ENCODE measurements at regions not wholly inside any gene's neighbourhood (a gene's known extent, or its start where the extent isn't known, plus 50 kb on each side); places are given as distances from the start of the nearest gene placed in this dataset.

GRCh38 chr10:100625816-100626215 is 90.1 kb downstream of the HIF1AN start:
- no peak overlapping the region for H3K4me3 ChIP-seq (ENCODE audit: low read length)
- H3K27ac ChIP-seq (ENCODE audit: low read length): no peak overlapping the region
- no peaks in the 10 kb centered on the region for H3K9me2 ChIP-seq (ENCODE audit: insufficient read depth, low read length)
- no peak overlapping the region for H3K4me2 ChIP-seq (ENCODE audit: low read length)
- no peaks in the 10 kb centered on the region for H3K79me2 ChIP-seq (replicated peaks; ENCODE audit: insufficient read depth, low read length)
- TF ChIP-seq SMC3 (conservative IDR thresholded peaks at IDR 0.05; ENCODE audit: poor library complexity): no peak
- no peak for TF ChIP-seq TAF1 (IDR thresholded peaks at IDR 0.05; ENCODE audit: low read depth)
- no peak for TF ChIP-seq EZH2 (IDR thresholded peaks at IDR 0.05; ENCODE audit: borderline replicate concordance, insufficient read depth, low read length, poor library complexity, severe bottlenecking)
- TF ChIP-seq EP300 (conservative IDR thresholded peaks at IDR 0.05; ENCODE audit: poor library complexity, severe bottlenecking): no peak
- TF ChIP-seq RAD21 (conservative IDR thresholded peaks at IDR 0.05): no peak
- TF ChIP-seq POLR2AphosphoS5 (IDR thresholded peaks at IDR 0.05): no peak
- TF ChIP-seq MXI1 (conservative IDR thresholded peaks at IDR 0.05; ENCODE audit: poor library complexity, severe bottlenecking): no peak
- TF ChIP-seq REST (IDR thresholded peaks at IDR 0.05; ENCODE audit: borderline replicate concordance): no peak
- TF ChIP-seq CTCF (IDR thresholded peaks at IDR 0.05; ENCODE audit: poor library complexity, severe bottlenecking): no peak
- no peaks in the 10 kb centered on the region for H4K20me1 ChIP-seq (ENCODE audit: insufficient read depth)
- no peaks in the 10 kb centered on the region for H3F3A ChIP-seq (ENCODE audit: insufficient read depth, low read length, poor library complexity, severe bottlenecking)
- no peak overlapping the region for H2AFZ ChIP-seq (ENCODE audit: low read depth, low read length)
- no peak overlapping the region for H3K9ac ChIP-seq (ENCODE audit: low read length)
- H3K36me3 ChIP-seq (ENCODE audit: insufficient read depth, low read length): no peaks in the 10 kb centered on the region
- no peaks in the 10 kb centered on the region for H3K9me3 ChIP-seq (ENCODE audit: low read length)
- peaks cover 15% of the 10 kb centered on the region for H3K27me3 ChIP-seq (ENCODE audit: insufficient read depth, low read depth, low read length)

- Histone ChIP-seq H3K4me2 (ENCODE audit: low read length) (no peak overlapping the region), H3K79me2 (replicated peaks; ENCODE audit: insufficient read depth, low read length) (no peaks in the 10 kb centered on the region), H3F3A (ENCODE audit: insufficient read depth, low read length, poor library complexity, severe bottlenecking) (no peaks in the 10 kb centered on the region), H4K20me1 (ENCODE audit: insufficient read depth) (no peaks in the 10 kb centered on the region), H3K36me3 (ENCODE audit: insufficient read depth, low read length) (no peaks in the 10 kb centered on the region), H3K9me3 (ENCODE audit: low read length) (no peaks in the 10 kb centered on the region), H3K9me2 (ENCODE audit: insufficient read depth, low read length) (no peaks in the 10 kb centered on the region), H3K4me3 (ENCODE audit: low read length) (no peak overlapping the region), H3K27me3 (ENCODE audit: insufficient read depth, low read depth, low read length) (peaks cover 13% of the 10 kb centered on the region), H3K9ac (ENCODE audit: low read length) (no peak overlapping the region), H2AFZ (ENCODE audit: low read depth, low read length) (no peak overlapping the region), H3K27ac (ENCODE audit: low read length) (no peak overlapping the region)
- TF ChIP-seq TAF1 (IDR thresholded peaks at IDR 0.05; ENCODE audit: low read depth): no peak
- TF ChIP-seq SMC3 (conservative IDR thresholded peaks at IDR 0.05; ENCODE audit: poor library complexity): no peak
- TF ChIP-seq REST (IDR thresholded peaks at IDR 0.05; ENCODE audit: borderline replicate concordance): no peak
- TF ChIP-seq EZH2 (IDR thresholded peaks at IDR 0.05; ENCODE audit: borderline replicate concordance, insufficient read depth, low read length, poor library complexity, severe bottlenecking): no peak
- no peak for TF ChIP-seq EP300 (conservative IDR thresholded peaks at IDR 0.05; ENCODE audit: poor library complexity, severe bottlenecking)
- no peak for TF ChIP-seq POLR2AphosphoS5 (IDR thresholded peaks at IDR 0.05)
- no peak for TF ChIP-seq RAD21 (conservative IDR thresholded peaks at IDR 0.05)
- TF ChIP-seq CTCF (IDR thresholded peaks at IDR 0.05; ENCODE audit: poor library complexity, severe bottlenecking): no peak
- TF ChIP-seq MXI1 (conservative IDR thresholded peaks at IDR 0.05; ENCODE audit: poor library complexity, severe bottlenecking): no peak
Observed at GRCh38 chr10:100628061-100628460, 92.3 kb downstream of the HIF1AN start.

Measured in neural cell (in vitro differentiated cells).